Uterus (tissue), 3 donors: ENCODE measurements at regions not wholly inside any gene's neighbourhood (a gene's known extent, or its start where the extent isn't known, plus 50 kb on each side); places are given as distances from the start of the nearest gene placed in this dataset.

Experiments
- DNase-seq, 2 donors: peaks; one replicate each; pipeline ENCODE4 v3.0.0-alpha.2; 2019 to 2020
- H3K27ac ChIP-seq, 2 donors: fragments of 200-600 bp; sonication (generic); 1 replicate in 1 of 2; 2 replicates in 1 of 2; pipeline ENCODE4 v1.5.1; 2016 to 2018
- H3K27me3 ChIP-seq, 2 donors: fragments of 200-600 bp; sonication (generic); one replicate each; pipeline ENCODE4 v1.5.1; 2018 to 2019; ENCODE audit warnings: control low read depth in 1 of 2
- H3K36me3 ChIP-seq, 2 donors: fragments of 200-600 bp; sonication (generic); one replicate each; pipeline ENCODE4 v1.5.1; 2019; ENCODE audit warnings: control low read depth in 1 of 2
- H3K4me1 ChIP-seq, 2 donors: fragments of 200-600 bp; sonication (generic); one replicate each; pipeline ENCODE4 v1.5.1; 2018 to 2019; ENCODE audit warnings: control low read depth in 1 of 2
- H3K4me3 ChIP-seq, 2 donors: fragments of 200-600 bp; sonication (generic); 1 replicate in 1 of 2; 2 replicates in 1 of 2; pipeline ENCODE4 v1.5.1; 2018 to 2019; ENCODE audit warnings: mild to moderate bottlenecking in 1 of 2
- H3K9me3 ChIP-seq, 2 donors: fragments of 200-600 bp; sonication (generic); one replicate each; pipeline ENCODE4 v1.5.1; 2019; ENCODE audit warnings: control low read depth in 1 of 2
- CTCF ChIP-seq, 4 experiments: fragments of 200-600 bp in 2 of 4; fragments of 450-650 bp in 2 of 4; sonication (generic) in 2 of 4; IDR thresholded peaks; one replicate each; pipeline ENCODE4 v1.5.1; 2016 to 2019; ENCODE audit warnings: antibody characterized with exemption in 4 of 4, mild to moderate bottlenecking in 2 of 4, moderate library complexity in 1 of 4
- POLR2A ChIP-seq, 2 donors: fragments of 450-650 bp; IDR thresholded peaks; one replicate each; pipeline ENCODE4 v1.6.1; 2016; ENCODE audit warnings: antibody characterized with exemption in 2 of 2, mild to moderate bottlenecking in 1 of 2, moderate library complexity in 1 of 2
- intact Hi-C: fragments of 100-400 bp; cut with DNase I; formaldehyde crosslinking; loops from one replicate; pipeline ENCODE4 v1.15.1; 2023; ENCODE audit warnings: low total_unique reads
- donor health status: DM: yes; HTN: yes; CAD: no.

GRCh38 chr6:40973304-40973703 lies 65.7 kb downstream of the UNC5CL start:
- Histone ChIP-seq H3K4me1 (no peaks in the 10 kb centered on the region), H3K27me3 (no peaks in the 10 kb centered on the region), H3K4me3 (no peak overlapping the region), H3K36me3 (no peaks in the 10 kb centered on the region), H3K9me3 (no peaks in the 10 kb centered on the region), H3K27ac (no peak overlapping the region)
- DNase-seq, result no peak
- intact Hi-C loops, result no loop called here
- TF ChIP-seq CTCF (IDR thresholded peaks at IDR 0.05), result no peak
- TF ChIP-seq POLR2A (IDR thresholded peaks at IDR 0.05), result no peak

- Histone ChIP-seq H3K27me3 (no peaks in the 10 kb centered on the region), H3K4me1 (no peaks in the 10 kb centered on the region), H3K36me3 (no peaks in the 10 kb centered on the region), H3K27ac (no peak overlapping the region), H3K4me3 (no peak overlapping the region), H3K9me3 (no peaks in the 10 kb centered on the region)
- intact Hi-C loops, result no loop called here
- no peak for DNase-seq
- TF ChIP-seq POLR2A (IDR thresholded peaks at IDR 0.05) (no peak), CTCF (IDR thresholded peaks at IDR 0.05) (no peak)
These were observed 66.2 kb downstream of the UNC5CL start for GRCh38 chr6:40972814-40973213.

DNA sequence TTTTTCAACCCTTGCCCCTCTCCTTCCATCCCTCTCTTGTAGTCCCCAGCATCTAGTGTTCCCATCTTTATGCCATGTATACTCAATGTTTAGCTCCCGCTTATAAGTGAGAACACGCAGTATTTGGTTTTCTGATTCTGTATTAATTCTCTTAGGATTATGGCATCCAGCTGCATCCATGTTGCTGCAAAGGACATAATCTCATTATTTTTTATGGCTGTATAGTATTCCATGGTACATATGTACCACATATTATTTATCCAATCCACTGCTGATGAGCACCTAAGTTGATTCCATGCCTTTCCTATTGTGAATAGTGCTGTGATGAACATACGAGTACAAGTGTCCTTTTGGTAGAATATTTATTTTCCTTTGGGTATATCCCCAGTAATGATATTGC lies 66.8 kb downstream of the UNC5CL start:
- Histone ChIP-seq H3K9me3 (no peaks in the 10 kb centered on the region), H3K4me1 (no peaks in the 10 kb centered on the region), H3K4me3 (no peak overlapping the region), H3K27ac (no peak overlapping the region), H3K36me3 (no peaks in the 10 kb centered on the region), H3K27me3 (no peaks in the 10 kb centered on the region)
- no peak for DNase-seq
- TF ChIP-seq POLR2A (IDR thresholded peaks at IDR 0.05) (no peak), CTCF (IDR thresholded peaks at IDR 0.05) (no peak)
- intact Hi-C loops, result no loop called here

DNA sequence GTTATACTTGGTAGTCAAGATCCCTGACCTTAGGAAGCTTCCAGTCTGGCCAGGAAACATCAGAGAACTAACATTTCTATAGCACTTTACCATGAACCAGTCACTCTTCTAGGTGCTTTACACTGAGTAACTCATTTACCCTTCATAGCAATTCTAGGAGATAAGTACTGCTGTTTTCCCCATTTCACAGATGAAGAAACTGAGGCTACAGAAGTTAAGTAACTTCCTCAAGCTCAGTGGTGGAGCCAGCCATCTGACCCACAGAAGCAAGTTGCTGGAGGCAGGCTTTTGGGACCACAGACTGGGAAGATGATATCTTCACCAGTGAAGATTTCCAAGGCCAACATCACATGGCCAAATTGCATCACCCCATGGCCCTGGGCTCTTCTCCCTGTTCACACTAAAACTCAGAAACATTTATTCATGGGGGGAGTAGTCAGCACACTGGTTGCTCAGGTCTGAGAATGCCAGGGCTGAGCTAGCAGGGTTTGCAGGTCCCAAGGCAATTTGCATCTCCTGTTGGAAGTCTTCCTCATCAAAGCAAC lies 70.3 kb downstream of the UNC5CL start:
- no peaks in the 10 kb centered on the region for H3K36me3 ChIP-seq
- H3K4me3 ChIP-seq, result no peak overlapping the region
- no peaks in the 10 kb centered on the region for H3K27me3 ChIP-seq
- no peak for DNase-seq
- TF ChIP-seq POLR2A (IDR thresholded peaks at IDR 0.05) (no peak), CTCF (IDR thresholded peaks at IDR 0.05) (no peak)
- no peaks in the 10 kb centered on the region for H3K9me3 ChIP-seq
- H3K4me1 ChIP-seq, result no peaks in the 10 kb centered on the region
- no peak overlapping the region for H3K27ac ChIP-seq
- intact Hi-C loops, result no loop called here

- Histone ChIP-seq H3K9me3 (no peaks in the 10 kb centered on the region), H3K36me3 (no peaks in the 10 kb centered on the region), H3K27ac (no peak overlapping the region), H3K27me3 (no peaks in the 10 kb centered on the region), H3K4me3 (no peak overlapping the region), H3K4me1 (no peaks in the 10 kb centered on the region)
- no peak for DNase-seq
- no peak for TF ChIP-seq CTCF (IDR thresholded peaks at IDR 0.05)
- TF ChIP-seq POLR2A (IDR thresholded peaks at IDR 0.05), result no peak
- intact Hi-C loops, result no loop called here
These were observed 72.2 kb downstream of the UNC5CL start for GRCh38 chr6:40966860-40967259.
